ENCODE measurements at regions not wholly inside any gene's neighbourhood (a gene's known extent, or its start where the extent isn't known, plus 50 kb on each side); places are given as distances from the start of the nearest gene placed in this dataset.

GRCh38 chr4:37040816-37041215 is 203.7 kb upstream of the NWD2 start:
- H2AFZ ChIP-seq (ENCODE audit: low read depth, low read length), result no peak overlapping the region
- no peak for ATAC-seq (ENCODE audit: insufficient read depth, low read depth)
- H3K4me3 ChIP-seq (ENCODE audit: low read depth in 1 of 2, low read length in 2 of 2), result no peak overlapping the region
- no peaks in the 10 kb centered on the region for H3K79me2 ChIP-seq (ENCODE audit: insufficient read depth, low read length)
- no peaks in the 10 kb centered on the region for H4K20me1 ChIP-seq (ENCODE audit: insufficient read depth, low read length)
- no peak overlapping the region for H3K4me2 ChIP-seq (ENCODE audit: insufficient read depth, low read length)
- H3K27ac ChIP-seq (ENCODE audit: low read length), result no peak overlapping the region
- H3K4me1 ChIP-seq (ENCODE audit: insufficient read depth, low read length), result no peaks in the 10 kb centered on the region
- H3K9me3 ChIP-seq (ENCODE audit: insufficient read depth, low read length, severe bottlenecking), result no peaks in the 10 kb centered on the region
- DNase-seq, result no peak
- no peak for TF ChIP-seq EZH2 (IDR thresholded peaks at IDR 0.05; ENCODE audit: borderline replicate concordance, low read depth, low read length, severe bottlenecking)
- TF ChIP-seq, protein P1, sequence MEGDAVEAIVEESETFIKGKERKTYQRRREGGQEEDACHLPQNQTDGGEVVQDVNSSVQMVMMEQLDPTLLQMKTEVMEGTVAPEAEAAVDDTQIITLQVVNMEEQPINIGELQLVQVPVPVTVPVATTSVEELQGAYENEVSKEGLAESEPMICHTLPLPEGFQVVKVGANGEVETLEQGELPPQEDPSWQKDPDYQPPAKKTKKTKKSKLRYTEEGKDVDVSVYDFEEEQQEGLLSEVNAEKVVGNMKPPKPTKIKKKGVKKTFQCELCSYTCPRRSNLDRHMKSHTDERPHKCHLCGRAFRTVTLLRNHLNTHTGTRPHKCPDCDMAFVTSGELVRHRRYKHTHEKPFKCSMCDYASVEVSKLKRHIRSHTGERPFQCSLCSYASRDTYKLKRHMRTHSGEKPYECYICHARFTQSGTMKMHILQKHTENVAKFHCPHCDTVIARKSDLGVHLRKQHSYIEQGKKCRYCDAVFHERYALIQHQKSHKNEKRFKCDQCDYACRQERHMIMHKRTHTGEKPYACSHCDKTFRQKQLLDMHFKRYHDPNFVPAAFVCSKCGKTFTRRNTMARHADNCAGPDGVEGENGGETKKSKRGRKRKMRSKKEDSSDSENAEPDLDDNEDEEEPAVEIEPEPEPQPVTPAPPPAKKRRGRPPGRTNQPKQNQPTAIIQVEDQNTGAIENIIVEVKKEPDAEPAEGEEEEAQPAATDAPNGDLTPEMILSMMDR (IDR thresholded peaks at IDR 0.05; ENCODE audit: borderline replicate concordance, extremely low read depth, low read length, poor library complexity, severe bottlenecking), result no peak
- H3K9ac ChIP-seq (ENCODE audit: low read depth, low read length), result no peak overlapping the region
- no peaks in the 10 kb centered on the region for H3K27me3 ChIP-seq (ENCODE audit: insufficient read depth, low read length, poor library complexity)
- H3K36me3 ChIP-seq (ENCODE audit: insufficient read depth, low read length), result no peaks in the 10 kb centered on the region

DNA sequence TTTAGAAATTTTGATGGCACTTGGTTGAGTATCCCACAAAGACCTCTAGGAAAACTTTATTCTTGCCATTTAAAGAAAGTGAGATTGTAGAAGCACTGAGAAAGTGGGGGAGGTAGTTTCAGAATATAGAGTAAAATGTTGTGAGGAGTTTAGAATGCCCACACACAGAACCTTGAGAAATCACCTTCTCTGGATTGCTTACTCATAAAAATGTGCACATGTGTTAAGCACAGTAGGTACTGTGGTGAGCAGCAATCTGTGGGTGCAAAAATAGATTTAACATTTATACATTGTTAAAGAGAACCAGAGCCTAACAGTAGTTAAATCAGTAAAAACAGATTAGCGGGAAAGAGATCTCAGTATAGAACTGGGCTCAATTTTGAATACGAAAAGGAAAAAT is 201.2 kb upstream of the NWD2 start:
- TF ChIP-seq EZH2 (IDR thresholded peaks at IDR 0.05; ENCODE audit: borderline replicate concordance, low read depth, low read length, severe bottlenecking), result no peak
- TF ChIP-seq, protein P1 (IDR thresholded peaks at IDR 0.05; ENCODE audit: borderline replicate concordance, extremely low read depth, low read length, poor library complexity, severe bottlenecking), result no peak
- H3K27me3 ChIP-seq (ENCODE audit: insufficient read depth, low read length, poor library complexity), result no peaks in the 10 kb centered on the region
- H2AFZ ChIP-seq (ENCODE audit: low read depth, low read length), result no peak overlapping the region
- no peak for DNase-seq
- ATAC-seq (ENCODE audit: insufficient read depth, low read depth), result no peak
- no peaks in the 10 kb centered on the region for H3K4me1 ChIP-seq (ENCODE audit: insufficient read depth, low read length)
- H3K9me3 ChIP-seq (ENCODE audit: insufficient read depth, low read length, severe bottlenecking), result no peaks in the 10 kb centered on the region
- no peak overlapping the region for H3K4me2 ChIP-seq (ENCODE audit: insufficient read depth, low read length)
- H3K79me2 ChIP-seq (ENCODE audit: insufficient read depth, low read length), result no peaks in the 10 kb centered on the region
- H3K4me3 ChIP-seq (ENCODE audit: low read depth in 1 of 2, low read length in 2 of 2), result no peak overlapping the region
- H3K36me3 ChIP-seq (ENCODE audit: insufficient read depth, low read length), result no peaks in the 10 kb centered on the region
- no peak overlapping the region for H3K9ac ChIP-seq (ENCODE audit: low read depth, low read length)
- no peak overlapping the region for H3K27ac ChIP-seq (ENCODE audit: low read length)
- H4K20me1 ChIP-seq (ENCODE audit: insufficient read depth, low read length), result no peaks in the 10 kb centered on the region

- no peaks in the 10 kb centered on the region for H4K20me1 ChIP-seq (ENCODE audit: insufficient read depth, low read length)
- no peaks in the 10 kb centered on the region for H3K36me3 ChIP-seq (ENCODE audit: insufficient read depth, low read length)
- H3K4me1 ChIP-seq (ENCODE audit: insufficient read depth, low read length), result no peaks in the 10 kb centered on the region
- H2AFZ ChIP-seq (ENCODE audit: low read depth, low read length), result no peak overlapping the region
- no peaks in the 10 kb centered on the region for H3K79me2 ChIP-seq (ENCODE audit: insufficient read depth, low read length)
- H3K9me3 ChIP-seq (ENCODE audit: insufficient read depth, low read length, severe bottlenecking), result no peaks in the 10 kb centered on the region
- TF ChIP-seq, protein P1 (IDR thresholded peaks at IDR 0.05; ENCODE audit: borderline replicate concordance, extremely low read depth, low read length, poor library complexity, severe bottlenecking), result no peak
- no peak for TF ChIP-seq EZH2 (IDR thresholded peaks at IDR 0.05; ENCODE audit: borderline replicate concordance, low read depth, low read length, severe bottlenecking)
- H3K4me3 ChIP-seq (ENCODE audit: low read depth in 1 of 2, low read length in 2 of 2), result no peak overlapping the region
- H3K27ac ChIP-seq (ENCODE audit: low read length), result no peak overlapping the region
- no peak overlapping the region for H3K4me2 ChIP-seq (ENCODE audit: insufficient read depth, low read length)
- H3K9ac ChIP-seq (ENCODE audit: low read depth, low read length), result no peak overlapping the region
- H3K27me3 ChIP-seq (ENCODE audit: insufficient read depth, low read length, poor library complexity), result no peaks in the 10 kb centered on the region
- DNase-seq (no peak), ATAC-seq (ENCODE audit: insufficient read depth, low read depth) (no peak)
Observed at GRCh38 chr4:37051111-37051510, 193.4 kb upstream of the NWD2 start.

- H3K4me3 ChIP-seq (ENCODE audit: low read depth in 1 of 2, low read length in 2 of 2), result no peak overlapping the region
- H3K27ac ChIP-seq (ENCODE audit: low read length), result no peak overlapping the region
- no peaks in the 10 kb centered on the region for H3K36me3 ChIP-seq (ENCODE audit: insufficient read depth, low read length)
- TF ChIP-seq, protein P1 (IDR thresholded peaks at IDR 0.05; ENCODE audit: borderline replicate concordance, extremely low read depth, low read length, poor library complexity, severe bottlenecking), result no peak
- TF ChIP-seq EZH2 (IDR thresholded peaks at IDR 0.05; ENCODE audit: borderline replicate concordance, low read depth, low read length, severe bottlenecking), result no peak
- ATAC-seq (ENCODE audit: insufficient read depth, low read depth) (no peak), DNase-seq (no peak)
- no peaks in the 10 kb centered on the region for H3K79me2 ChIP-seq (ENCODE audit: insufficient read depth, low read length)
- no peak overlapping the region for H3K9ac ChIP-seq (ENCODE audit: low read depth, low read length)
- no peaks in the 10 kb centered on the region for H3K9me3 ChIP-seq (ENCODE audit: insufficient read depth, low read length, severe bottlenecking)
- H3K4me2 ChIP-seq (ENCODE audit: insufficient read depth, low read length), result no peak overlapping the region
- no peaks in the 10 kb centered on the region for H3K27me3 ChIP-seq (ENCODE audit: insufficient read depth, low read length, poor library complexity)
- no peaks in the 10 kb centered on the region for H4K20me1 ChIP-seq (ENCODE audit: insufficient read depth, low read length)
- no peaks in the 10 kb centered on the region for H3K4me1 ChIP-seq (ENCODE audit: insufficient read depth, low read length)
- H2AFZ ChIP-seq (ENCODE audit: low read depth, low read length), result no peak overlapping the region
Observed at GRCh38 chr4:37051866-37052265, 192.7 kb upstream of the NWD2 start.
